ENCODE measurements at regions not wholly inside any gene's neighbourhood (a gene's known extent, or its start where the extent isn't known, plus 50 kb on each side); places are given as distances from the start of the nearest gene placed in this dataset.

- no peaks in the 10 kb centered on the region for H3K36me3 ChIP-seq
- no peak overlapping the region for H3K27ac ChIP-seq
- no peaks in the 10 kb centered on the region for H3K27me3 ChIP-seq (replicated peaks; ENCODE audit: insufficient read depth)
- H3K4me3 ChIP-seq, result no peak overlapping the region
- no peak for DNase-seq (ENCODE audit: low spot score)
- no peaks in the 10 kb centered on the region for H3K9me3 ChIP-seq
- intact Hi-C loops (cut with DNase I), result no loop called here
- TF ChIP-seq POLR2A (IDR thresholded peaks at IDR 0.05) (no peak), POLR2AphosphoS5 (IDR thresholded peaks at IDR 0.05) (no peak)
- 64% methylated on average over 1 of the region's 1 CpG for WGBS
- no peaks in the 10 kb centered on the region for H3K4me1 ChIP-seq (replicated peaks)
These were observed 174.7 kb upstream of the ANKFN1 start for GRCh38 chr17:55978578-55978977.

DNA sequence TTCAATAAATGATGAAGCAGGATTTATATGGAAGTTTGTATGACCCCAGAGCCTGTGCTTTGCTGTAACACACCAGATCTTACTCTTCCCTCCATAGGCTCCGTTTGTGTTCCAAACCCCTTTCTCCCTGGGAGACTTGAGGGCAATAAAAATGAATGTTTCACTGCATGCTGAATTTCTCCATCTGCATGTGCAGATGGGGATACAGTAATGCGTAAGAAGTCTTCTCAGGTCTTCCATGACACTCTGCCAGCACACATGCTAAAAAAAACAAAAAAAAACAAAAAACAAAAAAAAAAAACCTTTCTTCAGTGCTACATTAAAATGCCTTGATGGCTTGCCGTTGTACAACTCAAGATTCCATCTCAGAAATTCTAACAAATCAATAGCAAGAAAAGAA, 170.2 kb upstream of the ANKFN1 start:
- H3K27me3 ChIP-seq (replicated peaks; ENCODE audit: insufficient read depth), result no peaks in the 10 kb centered on the region
- TF ChIP-seq POLR2AphosphoS5 (IDR thresholded peaks at IDR 0.05), result no peak
- TF ChIP-seq, protein P1, sequence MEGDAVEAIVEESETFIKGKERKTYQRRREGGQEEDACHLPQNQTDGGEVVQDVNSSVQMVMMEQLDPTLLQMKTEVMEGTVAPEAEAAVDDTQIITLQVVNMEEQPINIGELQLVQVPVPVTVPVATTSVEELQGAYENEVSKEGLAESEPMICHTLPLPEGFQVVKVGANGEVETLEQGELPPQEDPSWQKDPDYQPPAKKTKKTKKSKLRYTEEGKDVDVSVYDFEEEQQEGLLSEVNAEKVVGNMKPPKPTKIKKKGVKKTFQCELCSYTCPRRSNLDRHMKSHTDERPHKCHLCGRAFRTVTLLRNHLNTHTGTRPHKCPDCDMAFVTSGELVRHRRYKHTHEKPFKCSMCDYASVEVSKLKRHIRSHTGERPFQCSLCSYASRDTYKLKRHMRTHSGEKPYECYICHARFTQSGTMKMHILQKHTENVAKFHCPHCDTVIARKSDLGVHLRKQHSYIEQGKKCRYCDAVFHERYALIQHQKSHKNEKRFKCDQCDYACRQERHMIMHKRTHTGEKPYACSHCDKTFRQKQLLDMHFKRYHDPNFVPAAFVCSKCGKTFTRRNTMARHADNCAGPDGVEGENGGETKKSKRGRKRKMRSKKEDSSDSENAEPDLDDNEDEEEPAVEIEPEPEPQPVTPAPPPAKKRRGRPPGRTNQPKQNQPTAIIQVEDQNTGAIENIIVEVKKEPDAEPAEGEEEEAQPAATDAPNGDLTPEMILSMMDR (IDR thresholded peaks at IDR 0.05), result no peak
- TF ChIP-seq POLR2A (IDR thresholded peaks at IDR 0.05), result no peak
- H3K4me1 ChIP-seq (replicated peaks), result no peaks in the 10 kb centered on the region
- WGBS, result 80% methylated on average over 3 of the region's 3 CpGs
- H3K36me3 ChIP-seq, result no peaks in the 10 kb centered on the region
- intact Hi-C loops (cut with DNase I), result no loop called here
- H3K4me3 ChIP-seq, result no peak overlapping the region
- no peaks in the 10 kb centered on the region for H3K9me3 ChIP-seq
- DNase-seq (ENCODE audit: low spot score), result no peak
- H3K27ac ChIP-seq, result no peak overlapping the region

DNA sequence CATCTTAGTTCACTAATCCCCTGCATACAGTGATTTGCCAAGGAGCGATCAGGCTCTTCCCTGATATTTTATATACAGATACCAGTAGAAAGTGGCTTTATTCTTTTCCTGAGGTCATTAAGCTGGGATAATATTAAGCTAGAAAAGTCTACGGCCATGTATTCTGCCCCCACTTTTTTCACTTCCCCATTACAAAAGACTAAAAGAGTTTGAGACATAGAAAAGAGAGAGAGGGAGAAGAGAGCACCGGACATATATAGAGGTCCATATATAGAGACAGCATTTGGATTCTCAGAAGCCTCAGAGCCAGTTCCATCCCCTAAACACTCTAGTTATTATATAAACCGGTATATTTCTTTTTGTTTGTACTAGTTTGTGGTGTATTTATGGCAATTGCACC, 166.5 kb upstream of the ANKFN1 start:
- Histone ChIP-seq H3K4me3 (no peak overlapping the region), H3K27me3 (replicated peaks; ENCODE audit: insufficient read depth) (no peaks in the 10 kb centered on the region), H3K36me3 (no peaks in the 10 kb centered on the region), H3K4me1 (replicated peaks) (no peaks in the 10 kb centered on the region), H3K9me3 (no peaks in the 10 kb centered on the region), H3K27ac (no peak overlapping the region)
- WGBS, result 93% methylated on average over 4 of the region's 4 CpGs
- DNase-seq (ENCODE audit: low spot score), result no peak
- intact Hi-C loops (cut with DNase I), result no loop called here
- no peak for TF ChIP-seq POLR2A (IDR thresholded peaks at IDR 0.05)
- no peak for TF ChIP-seq POLR2AphosphoS5 (IDR thresholded peaks at IDR 0.05)
- TF ChIP-seq, protein P1 (IDR thresholded peaks at IDR 0.05), result no peak

GRCh38 chr17:55988861-55989260, 164.4 kb upstream of the ANKFN1 start:
- H3K4me3 ChIP-seq, result no peak overlapping the region
- no peak overlapping the region for H3K27ac ChIP-seq
- H3K36me3 ChIP-seq, result no peaks in the 10 kb centered on the region
- no peaks in the 10 kb centered on the region for H3K9me3 ChIP-seq
- DNase-seq (ENCODE audit: low spot score), result no peak
- intact Hi-C loops (cut with DNase I), result no loop called here
- no peaks in the 10 kb centered on the region for H3K4me1 ChIP-seq (replicated peaks)
- no peaks in the 10 kb centered on the region for H3K27me3 ChIP-seq (replicated peaks; ENCODE audit: insufficient read depth)
- TF ChIP-seq POLR2AphosphoS5 (IDR thresholded peaks at IDR 0.05), result no peak
- TF ChIP-seq POLR2A (IDR thresholded peaks at IDR 0.05), result no peak
- TF ChIP-seq, protein P1 (IDR thresholded peaks at IDR 0.05), result no peak
- 65% methylated on average over 3 of the region's 3 CpGs for WGBS

- Histone ChIP-seq H3K4me3 (no peak overlapping the region), H3K36me3 (no peaks in the 10 kb centered on the region), H3K4me1 (replicated peaks) (no peaks in the 10 kb centered on the region), H3K9me3 (no peaks in the 10 kb centered on the region), H3K27ac (no peak overlapping the region), H3K27me3 (replicated peaks; ENCODE audit: insufficient read depth) (no peaks in the 10 kb centered on the region)
- DNase-seq (ENCODE audit: low spot score), result no peak
- WGBS, result 31% methylated on average over 10 of the region's 10 CpGs
- no peak for TF ChIP-seq POLR2AphosphoS5 (IDR thresholded peaks at IDR 0.05)
- intact Hi-C loops (cut with DNase I), result no loop called here
These were observed 162.8 kb upstream of the ANKFN1 start for GRCh38 chr17:55990332-55991006.

DNA sequence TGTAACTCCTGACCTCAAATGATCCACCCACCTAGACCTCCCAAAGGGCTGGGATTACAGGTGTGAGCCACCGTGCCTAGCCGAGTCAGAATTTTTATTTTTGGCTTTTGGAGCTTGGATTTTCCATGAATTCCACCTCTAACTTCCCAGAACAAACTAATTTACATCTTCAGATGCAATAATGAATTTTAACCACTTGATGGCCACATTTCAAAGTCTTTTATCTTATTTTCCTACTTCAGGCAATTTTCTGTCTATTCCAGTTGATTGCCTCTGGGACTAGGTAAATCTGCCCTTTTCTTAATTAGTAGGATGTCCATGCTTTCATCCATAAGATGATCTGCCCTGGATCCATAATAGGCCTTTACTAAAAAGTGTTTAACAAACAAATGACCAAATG, 156.4 kb upstream of the ANKFN1 start:
- DNase-seq (ENCODE audit: low spot score), result no peak
- H3K4me3 ChIP-seq, result no peak overlapping the region
- no peak overlapping the region for H3K27ac ChIP-seq
- TF ChIP-seq, protein P1 (IDR thresholded peaks at IDR 0.05), result peak in 1 of 4 experiments; percentile 21
- no peak for TF ChIP-seq POLR2AphosphoS5 (IDR thresholded peaks at IDR 0.05)
- no peaks in the 10 kb centered on the region for H3K36me3 ChIP-seq
- H3K9me3 ChIP-seq, result no peaks in the 10 kb centered on the region
- 80% methylated on average over 2 of the region's 2 CpGs for WGBS
- intact Hi-C loops (cut with DNase I), result no loop called here
- no peaks in the 10 kb centered on the region for H3K4me1 ChIP-seq (replicated peaks)
- no peaks in the 10 kb centered on the region for H3K27me3 ChIP-seq (replicated peaks; ENCODE audit: insufficient read depth)
